Heart left ventricle (tissue), 13 donors: ENCODE measurements at regions not wholly inside any gene's neighbourhood (a gene's known extent, or its start where the extent isn't known, plus 50 kb on each side); places are given as distances from the start of the nearest gene placed in this dataset.

Experiments used
- POLR2A ChIP-seq, 2 donors: fragments of 450-650 bp; IDR thresholded peaks; one replicate each; pipeline ENCODE4 v1.6.1; 2017; ENCODE audit warnings: antibody characterized with exemption in 2 of 2, mild to moderate bottlenecking in 2 of 2, moderate library complexity in 2 of 2
- TF ChIP-seq, protein P1 (sequence below), 12 donors: fragments of 200-600 bp; sonication (generic) in 4 of 12; IDR thresholded peaks; one replicate each; pipeline versions ENCODE4 v1.5.0 to v1.8.0; 2018 to 2022; ENCODE audit warnings: antibody characterized with exemption in 12 of 12, mild to moderate bottlenecking in 5 of 12
- donor health status: ischemic (EF 13 %, LVEDD 7.1; RV severe dilation, severe dysfunction).
- donor health status: DM: no; HTN: yes; CAD: no.
- donor health status: DM: no; HTN: no; CAD: no.
- donor health status: ischemic (EF 25% LVEDD 6.9; RV normal size, moderate dysfunction).
- donor health status: ischemic (EF 25% LVEDD 5.7; RV mildly dilated, moderate dysfunction).
- donor health status: ischemic (EF 35%, LVEDD 5.7; RV mildly dilated, moderate dysfunction).
- donor health status: nonischemic (EF 11% LVEDD 7.7; RV severe dilation, severe dysfunction).
- donor health status: DM: yes; HTN: yes; CAD: no.
- donor health status: PGD.
- donor health status: ischemic (EF 29% LVEDD 5.4; RV normal size, mild dysfunction).
- donor health status: nonischemic (EF 23%, LVEDD 6.1; RV moderate dilation, normal function).

DNA sequence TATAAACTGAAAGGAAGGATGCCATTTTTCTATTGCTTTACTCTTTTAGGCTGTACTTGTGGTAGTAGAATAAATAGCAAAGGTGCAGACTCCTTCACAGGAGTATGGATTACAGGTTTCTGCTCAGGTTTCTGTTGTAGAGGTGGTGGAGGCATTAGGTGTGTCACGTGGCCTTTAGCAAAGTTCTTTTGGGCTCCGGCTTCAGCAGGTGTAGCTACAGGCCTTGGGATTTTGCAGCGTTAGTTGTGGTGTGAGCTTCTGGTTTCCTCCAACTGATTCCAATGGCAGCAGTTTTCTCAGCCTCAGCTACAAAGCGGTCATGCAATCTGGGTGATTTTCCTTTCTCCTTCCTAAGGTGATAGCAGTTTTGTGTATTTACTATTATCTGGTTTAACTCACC, 255.8 kb upstream of the GK2 start:
- TF ChIP-seq, protein P1, sequence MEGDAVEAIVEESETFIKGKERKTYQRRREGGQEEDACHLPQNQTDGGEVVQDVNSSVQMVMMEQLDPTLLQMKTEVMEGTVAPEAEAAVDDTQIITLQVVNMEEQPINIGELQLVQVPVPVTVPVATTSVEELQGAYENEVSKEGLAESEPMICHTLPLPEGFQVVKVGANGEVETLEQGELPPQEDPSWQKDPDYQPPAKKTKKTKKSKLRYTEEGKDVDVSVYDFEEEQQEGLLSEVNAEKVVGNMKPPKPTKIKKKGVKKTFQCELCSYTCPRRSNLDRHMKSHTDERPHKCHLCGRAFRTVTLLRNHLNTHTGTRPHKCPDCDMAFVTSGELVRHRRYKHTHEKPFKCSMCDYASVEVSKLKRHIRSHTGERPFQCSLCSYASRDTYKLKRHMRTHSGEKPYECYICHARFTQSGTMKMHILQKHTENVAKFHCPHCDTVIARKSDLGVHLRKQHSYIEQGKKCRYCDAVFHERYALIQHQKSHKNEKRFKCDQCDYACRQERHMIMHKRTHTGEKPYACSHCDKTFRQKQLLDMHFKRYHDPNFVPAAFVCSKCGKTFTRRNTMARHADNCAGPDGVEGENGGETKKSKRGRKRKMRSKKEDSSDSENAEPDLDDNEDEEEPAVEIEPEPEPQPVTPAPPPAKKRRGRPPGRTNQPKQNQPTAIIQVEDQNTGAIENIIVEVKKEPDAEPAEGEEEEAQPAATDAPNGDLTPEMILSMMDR (IDR thresholded peaks at IDR 0.05): no peak
- no peak for TF ChIP-seq POLR2A (IDR thresholded peaks at IDR 0.05)
